HG03175 (cell line): ENCODE measurements at regions not wholly inside any gene's neighbourhood (a gene's known extent, or its start where the extent isn't known, plus 50 kb on each side); places are given as distances from the start of the nearest gene placed in this dataset.
A peak's percentile ranks its signal among the peaks of the same experiment; 100 is the strongest.
"Not testable (repeated sequence)": the region's sequence is repeated elsewhere in the genome, so short reads cannot be mapped to it uniquely, and the experiment has no call there.

ENCODE experiments used
- ATAC-seq: cut with Tn5 transposase; IDR thresholded peaks from one replicate; pipeline ENCODE4 v1.9.1; 2021; ENCODE audit warnings: mild to moderate bottlenecking, moderate library complexity; ENCODE audit not compliant: unreplicated experiment

DNA sequence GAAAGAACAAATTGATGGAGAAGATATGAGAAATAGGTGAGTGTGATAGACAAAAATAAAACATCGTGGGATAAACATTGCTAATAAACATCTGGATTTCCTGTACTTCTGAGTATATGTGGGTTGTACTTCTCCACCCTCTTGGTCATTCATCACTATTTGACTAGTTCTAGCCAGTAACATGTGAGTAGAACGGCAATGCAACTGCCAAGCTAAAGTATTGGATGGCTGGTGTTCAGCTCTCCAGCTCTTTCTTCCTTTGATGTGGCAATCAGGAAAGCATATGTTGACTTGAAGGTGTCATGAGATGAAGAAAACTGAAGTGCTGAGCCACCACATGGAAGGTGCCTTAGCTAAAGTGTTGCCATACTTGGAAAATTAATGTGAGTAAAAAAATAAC, 144.9 kb downstream of the SCG2 start:
- ATAC-seq, result no peak

GRCh38 chr2:223459328-223459939, 142.7 kb downstream of the SCG2 start:
- no peak for ATAC-seq

DNA sequence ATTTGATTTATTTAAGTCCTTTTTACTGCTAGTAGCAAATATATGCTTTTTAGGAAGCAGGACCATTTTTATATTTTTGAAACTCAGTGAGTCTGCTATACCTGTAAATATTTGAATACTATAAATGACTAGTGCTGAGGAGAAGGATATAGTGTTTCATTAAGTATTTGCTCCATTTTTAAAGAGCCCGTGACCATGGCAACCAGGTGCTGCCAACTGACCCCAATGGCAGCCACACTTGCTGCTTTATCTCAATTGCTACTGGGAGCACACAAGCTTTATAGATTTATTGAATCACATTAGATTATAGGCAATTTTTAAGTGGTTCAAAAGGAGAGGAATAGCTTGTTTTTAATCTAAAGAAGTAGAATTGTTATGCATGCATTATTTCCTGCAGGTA, 142.0 kb downstream of the SCG2 start:
- no peak for ATAC-seq

DNA sequence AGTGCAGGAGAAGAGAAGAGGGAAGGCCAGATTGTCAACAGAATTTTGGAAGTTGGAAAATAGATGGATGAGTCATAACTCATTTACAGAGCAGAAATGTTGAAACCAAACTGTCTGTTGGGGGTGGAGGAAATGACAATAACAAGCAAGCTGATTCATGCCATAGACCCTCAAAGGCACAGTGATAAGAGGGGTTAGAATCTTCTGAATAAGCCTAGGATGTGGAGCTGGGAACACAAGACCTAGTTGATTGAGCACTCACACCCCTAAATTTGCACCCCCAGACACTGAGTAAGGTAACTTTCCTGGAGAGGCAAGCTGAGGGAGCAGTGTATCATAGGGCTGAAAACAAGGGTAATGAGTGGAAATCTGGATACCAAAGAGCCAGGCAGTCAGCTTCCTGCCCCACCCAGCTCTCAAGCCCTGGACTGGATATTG, 141.4 kb downstream of the SCG2 start:
- no peak for ATAC-seq

DNA sequence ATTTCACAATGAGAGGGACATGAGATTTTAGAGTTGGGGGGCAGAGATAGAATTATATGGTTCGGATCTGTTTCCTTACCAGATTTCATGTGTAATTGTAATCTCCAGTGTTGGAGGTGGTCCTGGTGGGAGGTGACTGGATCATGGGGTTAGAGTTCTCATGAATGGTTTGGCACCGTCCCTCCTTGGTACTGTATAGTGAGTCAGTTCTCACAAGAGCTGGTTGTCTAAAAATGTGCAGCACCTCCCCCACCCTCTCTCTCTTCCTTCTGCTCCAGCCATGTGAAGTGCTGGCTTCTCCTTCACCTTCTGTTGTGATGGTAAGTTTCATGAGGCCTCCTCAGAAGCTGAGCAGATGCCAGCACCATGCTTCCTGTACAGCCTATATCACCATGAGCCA, 138.1 kb downstream of the SCG2 start:
- ATAC-seq, result no peak

DNA sequence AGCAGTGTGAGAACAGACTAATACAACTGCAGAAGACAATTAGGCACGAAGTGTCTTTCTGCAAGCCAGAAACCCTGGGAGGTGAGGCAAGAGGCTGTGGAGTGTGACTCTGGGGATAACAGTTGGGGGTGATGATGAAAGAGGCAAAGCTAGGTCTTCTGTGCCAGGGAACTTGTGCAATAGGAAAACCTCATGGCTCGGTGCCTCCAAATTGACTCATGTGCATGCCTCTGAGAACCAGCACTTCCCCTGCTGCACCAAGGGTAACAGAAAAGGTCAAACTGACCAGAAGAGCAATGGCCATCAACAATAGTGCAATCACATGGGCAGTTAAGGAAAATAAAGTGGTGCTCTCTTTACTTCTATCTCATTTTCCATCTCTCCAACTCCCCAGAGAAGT, 136.4 kb downstream of the SCG2 start:
- ATAC-seq, result no peak

GRCh38 chr2:223467196-223467595, 135.0 kb downstream of the SCG2 start:
- no peak for ATAC-seq

GRCh38 chr2:223469270-223470046, 132.7 kb downstream of the SCG2 start:
- no peak for ATAC-seq

DNA sequence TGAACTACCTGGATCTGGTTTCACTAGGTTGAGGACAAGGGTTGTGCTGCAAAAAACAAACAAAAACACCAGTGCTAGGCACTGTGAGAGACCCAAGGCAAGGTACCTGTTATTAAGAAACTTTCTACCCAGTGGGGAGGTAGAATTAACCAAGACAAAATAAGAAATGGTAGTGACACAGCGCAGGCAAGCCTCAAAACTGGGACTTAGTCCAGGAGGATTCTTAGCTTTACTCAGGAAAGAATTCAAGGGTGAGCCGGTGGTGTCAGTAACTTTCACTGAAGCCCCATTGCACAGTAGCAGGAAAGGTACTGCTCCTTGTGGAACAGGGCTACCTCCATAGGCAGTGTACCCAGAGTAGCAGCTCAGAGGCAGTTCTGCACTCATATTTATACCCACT, 131.6 kb downstream of the SCG2 start:
- no peak for ATAC-seq

- no peak for ATAC-seq
Observed at GRCh38 chr2:223472771-223473170, 129.4 kb downstream of the SCG2 start.

DNA sequence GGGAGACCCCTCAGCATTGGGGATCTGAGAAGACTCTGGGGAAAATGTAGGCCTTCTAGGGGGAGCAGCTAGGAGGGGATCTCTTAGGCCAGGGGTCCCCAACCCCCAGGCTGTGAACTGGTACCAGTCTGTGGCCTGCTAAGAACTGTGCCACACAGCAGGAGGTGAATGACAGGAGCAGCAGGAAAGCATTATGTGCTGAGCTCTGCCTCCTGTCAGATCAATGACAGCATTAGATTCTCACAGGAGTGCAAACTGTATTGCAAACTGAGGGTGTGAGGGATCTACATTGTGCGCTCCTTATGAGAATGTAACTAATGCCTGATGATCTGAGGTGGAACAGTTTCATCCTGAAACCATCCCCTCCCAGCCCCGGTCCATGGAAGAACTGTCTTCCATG, 127.3 kb downstream of the SCG2 start:
- no peak for ATAC-seq

GRCh38 chr2:223475901-223476300, 126.3 kb downstream of the SCG2 start:
- ATAC-seq, result no peak

- no peak for ATAC-seq
Observed at GRCh38 chr2:223477318-223477717, 124.8 kb downstream of the SCG2 start.

DNA sequence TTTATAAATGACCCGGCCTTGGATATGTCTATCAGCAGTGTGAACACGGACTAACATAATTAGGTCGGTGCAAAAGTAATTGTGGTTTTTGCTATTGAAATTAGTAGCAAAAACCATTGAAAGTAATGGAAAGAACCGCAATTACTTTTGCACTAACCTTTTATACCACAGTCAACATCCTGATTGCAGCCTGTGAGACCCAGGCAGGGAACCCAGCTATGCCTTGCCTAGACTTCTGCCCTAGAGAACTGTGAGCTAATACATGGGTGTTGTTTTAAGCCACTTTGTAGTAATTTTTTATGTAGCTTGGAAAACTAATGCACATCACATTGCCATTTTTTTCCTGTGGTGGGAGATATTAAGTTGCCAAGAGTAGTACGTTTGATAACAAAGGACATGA, 120.7 kb downstream of the SCG2 start:
- ATAC-seq, result no peak

DNA sequence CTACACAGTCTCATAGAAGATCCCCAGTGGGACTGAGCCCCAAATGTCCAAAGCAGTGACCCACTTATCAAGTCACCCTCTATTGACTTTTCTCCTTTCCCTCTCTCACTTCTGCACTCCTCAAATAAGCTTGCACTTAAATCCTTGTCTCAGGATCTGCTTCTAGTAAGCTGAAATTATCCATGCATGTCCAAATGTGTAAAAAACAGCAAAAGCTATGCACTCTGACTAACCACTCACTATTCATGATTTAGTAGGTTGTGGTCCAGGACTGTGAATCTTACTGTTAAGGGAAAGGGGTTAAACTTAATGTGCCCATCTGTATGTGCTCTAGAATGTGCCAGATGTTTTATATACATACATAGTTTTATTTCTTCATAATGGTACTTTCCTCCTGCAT, 115.4 kb downstream of the SCG2 start:
- no peak for ATAC-seq

GRCh38 chr2:223487214-223487846, 114.8 kb downstream of the SCG2 start:
- ATAC-seq, result no peak

DNA sequence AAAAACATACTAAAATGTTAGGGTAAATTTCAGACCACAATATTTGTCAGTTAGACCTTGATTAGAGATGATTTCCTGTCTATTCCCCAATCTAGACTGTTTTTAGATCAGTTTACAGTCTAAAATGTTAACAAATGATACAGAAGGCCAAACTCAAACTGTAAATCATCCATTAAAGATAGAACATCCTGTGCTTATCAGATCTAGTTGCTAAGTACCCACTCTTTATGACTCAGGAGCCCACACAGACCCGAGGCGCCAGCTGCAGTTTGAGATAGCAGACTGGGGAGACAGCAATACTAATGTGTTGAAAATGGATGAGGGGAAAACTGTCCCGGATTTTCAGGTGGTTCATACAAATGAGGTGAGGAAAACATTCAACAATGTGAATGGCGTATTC, 113.3 kb downstream of the SCG2 start:
- ATAC-seq, result no peak

- ATAC-seq, result peak; percentile 73
Observed at GRCh38 chr2:223494496-223494895, 107.7 kb downstream of the SCG2 start.

DNA sequence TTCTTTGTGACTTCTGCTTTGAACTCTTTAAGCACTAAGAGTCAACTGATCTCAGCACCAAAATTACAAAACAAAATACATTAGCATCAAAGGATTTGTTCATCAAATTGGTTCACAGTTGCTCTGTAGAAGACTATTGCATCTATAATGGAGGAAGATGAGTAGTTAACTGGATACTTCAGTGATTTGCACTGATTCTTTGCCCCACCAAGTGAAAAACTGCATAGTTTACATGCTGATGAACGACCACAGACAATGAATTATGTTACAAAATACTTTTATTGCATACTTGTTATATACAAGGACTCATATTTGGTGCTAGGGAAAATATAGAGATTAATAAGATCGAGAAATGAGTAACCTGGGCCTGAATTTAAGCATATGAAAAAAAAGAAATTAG, 107.2 kb downstream of the SCG2 start:
- ATAC-seq, result peak; percentile 26

- not testable (repeated sequence) for ATAC-seq
Observed at GRCh38 chr2:223496853-223497252, 105.3 kb downstream of the SCG2 start.

DNA sequence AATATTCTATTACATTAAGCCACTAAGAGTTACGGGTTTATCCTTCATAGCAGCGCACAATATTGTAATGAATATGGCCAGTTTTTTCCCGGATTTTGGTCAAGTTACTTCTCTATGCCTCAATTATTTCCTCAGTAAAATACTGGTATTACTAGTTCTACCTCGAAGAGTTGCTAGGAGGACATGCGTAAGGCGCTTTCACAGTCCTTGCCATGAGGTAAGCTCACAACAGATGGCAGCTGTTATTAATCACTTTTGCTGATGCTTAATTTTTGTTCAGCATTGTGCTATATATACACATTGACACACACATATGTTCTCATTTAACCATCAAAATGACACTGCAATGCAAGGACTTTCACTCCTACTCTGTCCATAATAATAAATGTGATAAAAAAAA, 101.5 kb downstream of the SCG2 start:
- ATAC-seq, result no peak

- no peak for ATAC-seq
Observed at GRCh38 chr2:223501641-223502040, 100.5 kb downstream of the SCG2 start.
